OCI-LY1 (cell line): ENCODE measurements at regions not wholly inside any gene's neighbourhood (a gene's known extent, or its start where the extent isn't known, plus 50 kb on each side); places are given as distances from the start of the nearest gene placed in this dataset.

Source experiments
- H2AFZ ChIP-seq: fragments of 200-600 bp; sonication (generic), shearing (Covaris generic); 2 replicates; pipeline ENCODE4 v1.6.0; 2014; ENCODE audit warnings: antibody characterized with exemption, mild to moderate bottlenecking, low read length
- H3F3A ChIP-seq: fragments of 200-600 bp; sonication (generic), shearing (Covaris generic); 2 replicates; pipeline ENCODE4 v1.6.0; 2014; ENCODE audit warnings: mild to moderate bottlenecking, antibody characterized with exemption, low read length, moderate library complexity; ENCODE audit not compliant: insufficient read depth
- H3K27ac ChIP-seq: fragments of 200-600 bp; sonication (generic); 2 replicates; pipeline ENCODE4 v1.5.1; 2014; ENCODE audit warnings: low read length, mixed run types, mild to moderate bottlenecking, low read depth; ENCODE audit not compliant: poor library complexity, severe bottlenecking
- H3K27me3 ChIP-seq: fragments of 200-600 bp; sonication (generic); 2 replicates; pipeline ENCODE4 v1.6.0; 2014; ENCODE audit warnings: antibody characterized with exemption, mild to moderate bottlenecking, low read length, moderate library complexity; ENCODE audit not compliant: insufficient read depth
- H3K36me3 ChIP-seq: fragments of 200-600 bp; sonication (generic); 2 replicates; pipeline ENCODE4 v1.6.1; 2014; ENCODE audit warnings: mild to moderate bottlenecking, antibody characterized with exemption, low read length, moderate library complexity, mixed read lengths; ENCODE audit not compliant: insufficient read depth
- H3K4me1 ChIP-seq: fragments of 200-600 bp; sonication (generic); 2 replicates; pipeline ENCODE4 v1.5.1; 2014; ENCODE audit warnings: mild to moderate bottlenecking, low read length, moderate library complexity; ENCODE audit not compliant: insufficient read depth, severe bottlenecking
- H3K4me2 ChIP-seq: fragments of 200-600 bp; sonication (generic), shearing (Covaris generic); 2 replicates; pipeline ENCODE4 v1.6.1; 2014; ENCODE audit warnings: low read length
- H3K4me3 ChIP-seq: fragments of 200-600 bp; sonication (generic); 2 replicates; pipeline ENCODE4 v1.5.1; 2014; ENCODE audit warnings: low read length, low read depth, mild to moderate bottlenecking, mixed read lengths; ENCODE audit not compliant: poor library complexity, severe bottlenecking
- H3K79me2 ChIP-seq: fragments of 200-600 bp; shearing (Covaris generic); 2 replicates; pipeline ENCODE4 v1.6.1; 2016; ENCODE audit warnings: mixed run types, low read length, mixed read lengths; ENCODE audit not compliant: insufficient read depth
- H3K9ac ChIP-seq: fragments of 200-600 bp; sonication (generic), shearing (Covaris generic); 2 replicates; pipeline ENCODE4 v1.6.1; 2014; ENCODE audit warnings: mild to moderate bottlenecking, low read length, mixed read lengths
- H3K9me2 ChIP-seq: fragments of 200-600 bp; sonication (generic), shearing (Covaris generic); 2 replicates; pipeline ENCODE4 v1.6.1; 2014; ENCODE audit warnings: low read depth, mild to moderate bottlenecking, low read length, mixed read lengths
- H3K9me3 ChIP-seq: fragments of 200-600 bp; shearing (Covaris generic); 2 replicates; pipeline ENCODE4 v1.6.1; 2014; ENCODE audit warnings: low read length, mixed read lengths
- H4K20me1 ChIP-seq: fragments of 200-600 bp; sonication (generic), shearing (Covaris generic); 2 replicates; pipeline ENCODE4 v1.6.0; 2016; ENCODE audit warnings: mild to moderate bottlenecking, low read length; ENCODE audit not compliant: insufficient read depth
- CTCF ChIP-seq: fragments of 200-600 bp; sonication (generic), shearing (Covaris generic); IDR thresholded peaks from 2 replicates; pipeline ENCODE4 v1.5.1; 2017; ENCODE audit warnings: mild to moderate bottlenecking, antibody characterized with exemption, low read length, moderate library complexity, mixed read lengths
- EZH2 ChIP-seq: fragments of 200-600 bp; sonication (generic), shearing (Covaris generic); IDR thresholded peaks from 2 replicates; pipeline ENCODE4 v1.8.0; 2017; ENCODE audit warnings: borderline replicate concordance, mixed run types, mild to moderate bottlenecking, antibody characterized with exemption, low read length, moderate library complexity, mixed read lengths

GRCh38 chr18:61742565-61743429, 150.0 kb downstream of the RNF152 start:
- H3F3A ChIP-seq: no peaks in the 10 kb centered on the region
- no peak overlapping the region for H3K9ac ChIP-seq
- H4K20me1 ChIP-seq: no peaks in the 10 kb centered on the region
- no peaks in the 10 kb centered on the region for H3K9me3 ChIP-seq
- no peak overlapping the region for H3K27ac ChIP-seq
- H3K4me2 ChIP-seq: no peak overlapping the region
- H3K4me3 ChIP-seq: no peak overlapping the region
- no peak overlapping the region for H2AFZ ChIP-seq
- no peaks in the 10 kb centered on the region for H3K27me3 ChIP-seq
- H3K79me2 ChIP-seq: no peaks in the 10 kb centered on the region
- TF ChIP-seq EZH2: no peak
- no peak for TF ChIP-seq CTCF
- H3K36me3 ChIP-seq: no peaks in the 10 kb centered on the region
- no peaks in the 10 kb centered on the region for H3K9me2 ChIP-seq
- H3K4me1 ChIP-seq: no peaks in the 10 kb centered on the region

- Histone ChIP-seq H4K20me1 (no peaks in the 10 kb centered on the region), H2AFZ (no peak overlapping the region), H3K79me2 (no peaks in the 10 kb centered on the region), H3K4me2 (no peak overlapping the region), H3K9me2 (no peaks in the 10 kb centered on the region), H3K27me3 (no peaks in the 10 kb centered on the region), H3K27ac (no peak overlapping the region), H3K4me1 (no peaks in the 10 kb centered on the region), H3F3A (no peaks in the 10 kb centered on the region), H3K4me3 (no peak overlapping the region), H3K9ac (no peak overlapping the region), H3K9me3 (no peaks in the 10 kb centered on the region), H3K36me3 (no peaks in the 10 kb centered on the region)
- TF ChIP-seq EZH2 (no peak), CTCF (no peak)
Measured at GRCh38 chr18:61741881-61742454, 150.8 kb downstream of the RNF152 start.

- Histone ChIP-seq H3K27me3 (no peaks in the 10 kb centered on the region), H3K4me1 (no peaks in the 10 kb centered on the region), H3F3A (no peaks in the 10 kb centered on the region), H4K20me1 (no peaks in the 10 kb centered on the region), H3K9me3 (no peaks in the 10 kb centered on the region), H3K79me2 (no peaks in the 10 kb centered on the region), H3K27ac (no peak overlapping the region), H3K4me3 (no peak overlapping the region), H3K9me2 (no peaks in the 10 kb centered on the region), H2AFZ (no peak overlapping the region), H3K9ac (no peak overlapping the region), H3K36me3 (no peaks in the 10 kb centered on the region), H3K4me2 (no peak overlapping the region)
- TF ChIP-seq CTCF (no peak), EZH2 (no peak)
Measured at GRCh38 chr18:61738488-61738887, 154.3 kb downstream of the RNF152 start.
